Ovary (tissue), 7 donors: ENCODE measurements at regions not wholly inside any gene's neighbourhood (a gene's known extent, or its start where the extent isn't known, plus 50 kb on each side); places are given as distances from the start of the nearest gene placed in this dataset.

ENCODE experiments used
- DNase-seq, 5 donors: peaks; one replicate each; pipeline ENCODE4 v3.0.0-alpha.2; 2019 to 2020
- H3K27ac ChIP-seq, 2 donors: fragments of 200-600 bp; one replicate each; pipeline versions ENCODE4 v1.5.1 to v1.8.0; 2019 to 2022
- H3K27me3 ChIP-seq: fragments of 200-600 bp; one replicate; pipeline ENCODE4 v1.8.0; 2022
- H3K36me3 ChIP-seq: fragments of 200-600 bp; sonication (generic); one replicate; pipeline ENCODE4 v1.5.1; 2019
- H3K4me1 ChIP-seq: one replicate; pipeline ENCODE4 v1.8.1; 2013; ENCODE audit warnings: mild to moderate bottlenecking, moderate library complexity; ENCODE audit not compliant: insufficient read depth
- H3K4me3 ChIP-seq: fragments of 200-600 bp; sonication (generic); one replicate; pipeline ENCODE4 v1.5.1; 2017
- H3K9me3 ChIP-seq, 2 donors: fragments of 200-600 bp in 1 of 2; sonication (generic) in 1 of 2; one replicate each; pipeline versions ENCODE4 v1.5.1 to v1.8.1; 2013 to 2019; ENCODE audit warnings: mild to moderate bottlenecking in 1 of 2, moderate library complexity in 1 of 2
- CTCF ChIP-seq, 3 donors: fragments of 450-650 bp in 2 of 3; fragments of 200-600 bp in 1 of 3; IDR thresholded peaks; one replicate each; pipeline versions ENCODE4 v1.5.1 to v1.8.0; 2016 to 2022; ENCODE audit warnings: antibody characterized with exemption in 3 of 3, mild to moderate bottlenecking in 1 of 3
- EP300 ChIP-seq: sonication (generic); formaldehyde crosslinking; IDR thresholded peaks from one replicate; pipeline ENCODE4 v1.6.1; 2017; ENCODE audit warnings: antibody characterized with exemption
- POLR2A ChIP-seq: fragments of 450-650 bp; IDR thresholded peaks from one replicate; pipeline ENCODE4 v1.6.1; 2017; ENCODE audit warnings: antibody characterized with exemption, mild to moderate bottlenecking, moderate library complexity
- WGBS, 3 donors: extraction: QIAGEN DNeasy Blood & Tissue Kit in 1 of 3; methylation state at CpG; one replicate each; pipeline versions ENCODE4 v1.1.5 to v1.1.7; 2013 to 2017; 5-methylcytosine and 5-hydroxymethylcytosine counted together
- intact Hi-C, 4 donors: fragments of 100-400 bp; cut with DNase I; formaldehyde crosslinking; loops; one replicate each; pipeline versions ENCODE4 v1.11.0 to v1.15.1; 2022 to 2023
- donor health status: DM: no; HTN: no; CAD: no; lungs with moderate emphysema.
- donor health status: DM: no; HTN: no; CAD: no.
- donor health status: Bipolar disorder and iron deficiency.
- donor health status: DM: no; HTN: no; CAD: no.
- donor health status: DM: yes; HTN: yes; CAD: no.

GRCh38 chr15:61444585-61444984, 215.5 kb upstream of the RORA start:
- 68 to 89% (median 83%) methylated on average over 2 of the region's 2 CpGs for WGBS, 3 donors
- no peak overlapping the region for H3K27ac ChIP-seq
- no peaks in the 10 kb centered on the region for H3K27me3 ChIP-seq
- intact Hi-C loops, result no loop called here
- H3K36me3 ChIP-seq, result no peaks in the 10 kb centered on the region
- no peaks in the 10 kb centered on the region for H3K4me1 ChIP-seq
- TF ChIP-seq EP300, result no peak
- no peak for TF ChIP-seq POLR2A
- DNase-seq, result no peak
- H3K9me3 ChIP-seq, result no peaks in the 10 kb centered on the region
- no peak overlapping the region for H3K4me3 ChIP-seq

GRCh38 chr15:61442821-61443220, 213.7 kb upstream of the RORA start:
- TF ChIP-seq POLR2A, result no peak
- Histone ChIP-seq H3K36me3 (no peaks in the 10 kb centered on the region), H3K27me3 (no peaks in the 10 kb centered on the region), H3K4me3 (no peak overlapping the region), H3K27ac (no peak overlapping the region), H3K4me1 (no peaks in the 10 kb centered on the region), H3K9me3 (no peaks in the 10 kb centered on the region)
- WGBS, 3 donors, result 79 to 87% (median 86%) methylated on average over 1 of the region's 1 CpG
- intact Hi-C loops, result no loop called here
- DNase-seq, result no peak

- Histone ChIP-seq H3K4me3 (no peak overlapping the region), H3K9me3 (no peaks in the 10 kb centered on the region), H3K27ac (no peak overlapping the region), H3K36me3 (no peaks in the 10 kb centered on the region), H3K4me1 (no peaks in the 10 kb centered on the region), H3K27me3 (no peaks in the 10 kb centered on the region)
- intact Hi-C loops, result no loop called here
- TF ChIP-seq POLR2A (no peak), CTCF (IDR thresholded peaks at IDR 0.05) (no peak), EP300 (no peak)
- DNase-seq, result no peak
These were observed 212.8 kb upstream of the RORA start for GRCh38 chr15:61441891-61442290.

GRCh38 chr15:61426466-61426865, 197.4 kb upstream of the RORA start:
- H3K4me3 ChIP-seq, result no peak overlapping the region
- H3K4me1 ChIP-seq, result no peaks in the 10 kb centered on the region
- intact Hi-C loops, result no loop called here
- no peaks in the 10 kb centered on the region for H3K27me3 ChIP-seq
- WGBS, 3 donors, result 26 to 31% (median 28%) methylated on average over 1 of the region's 1 CpG
- H3K9me3 ChIP-seq, result no peaks in the 10 kb centered on the region
- H3K36me3 ChIP-seq, result no peaks in the 10 kb centered on the region
- no peak for DNase-seq
- no peak overlapping the region for H3K27ac ChIP-seq
- TF ChIP-seq CTCF (IDR thresholded peaks at IDR 0.05), result no peak
- no peak for TF ChIP-seq POLR2A
- no peak for TF ChIP-seq EP300

- DNase-seq, result no peak
- TF ChIP-seq EP300 (no peak), CTCF (IDR thresholded peaks at IDR 0.05) (no peak), POLR2A (no peak)
- H3K27me3 ChIP-seq, result no peaks in the 10 kb centered on the region
- no peaks in the 10 kb centered on the region for H3K9me3 ChIP-seq
- no peak overlapping the region for H3K27ac ChIP-seq
- intact Hi-C loops, result no loop called here
- no peaks in the 10 kb centered on the region for H3K4me1 ChIP-seq
- 63 to 78% (median 77%) methylated on average over 1 of the region's 1 CpG for WGBS, 3 donors
- no peak overlapping the region for H3K4me3 ChIP-seq
- no peaks in the 10 kb centered on the region for H3K36me3 ChIP-seq
These were observed 196.8 kb upstream of the RORA start for GRCh38 chr15:61425934-61426333.

- Histone ChIP-seq H3K9me3 (no peaks in the 10 kb centered on the region), H3K4me3 (no peak overlapping the region), H3K27me3 (no peaks in the 10 kb centered on the region), H3K27ac (no peak overlapping the region), H3K36me3 (no peaks in the 10 kb centered on the region), H3K4me1 (no peaks in the 10 kb centered on the region)
- no peak for DNase-seq
- WGBS, 3 donors, result 84 to 92% (median 91%) methylated on average over 4 of the region's 4 CpGs
- intact Hi-C loops, result no loop called here
- TF ChIP-seq POLR2A (no peak), CTCF (IDR thresholded peaks at IDR 0.05) (no peak), EP300 (no peak)
These were observed 193.7 kb upstream of the RORA start for GRCh38 chr15:61422773-61423172.
